NCI-H1694 treated with DMSO at 0.1 percent for 48 hours (cell line): ENCODE measurements at regions not wholly inside any gene's neighbourhood (a gene's known extent, or its start where the extent isn't known, plus 50 kb on each side); places are given as distances from the start of the nearest gene placed in this dataset.

Experiments used
- DNase-seq: peaks from one replicate; lab custom pipeline; 2025; lab: John Stamatoyannopoulos, UW

DNA sequence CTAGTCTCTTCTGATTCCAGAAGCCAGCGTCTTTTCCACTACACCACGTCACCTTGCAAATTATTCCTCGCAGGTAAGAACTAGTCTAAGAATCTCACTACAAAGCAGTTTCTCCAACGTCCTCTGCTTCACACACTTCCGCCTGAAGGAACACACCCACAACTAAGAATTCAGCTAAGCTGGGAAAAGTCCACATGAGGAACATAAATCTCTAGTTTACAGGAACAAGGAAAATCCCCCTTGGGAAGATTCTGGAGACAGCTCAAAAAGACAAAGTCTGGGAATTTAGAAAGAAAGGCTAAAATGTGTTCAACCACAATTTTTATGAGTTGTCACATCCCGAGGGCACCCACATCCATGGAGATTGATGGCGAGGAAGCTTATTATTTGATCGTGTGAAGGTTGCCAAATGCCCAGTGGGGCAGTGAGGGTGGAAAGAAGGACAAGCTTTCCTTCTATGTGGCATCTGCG is 780.2 kb upstream of the TBX3 start:
- DNase-seq = no peak

DNA sequence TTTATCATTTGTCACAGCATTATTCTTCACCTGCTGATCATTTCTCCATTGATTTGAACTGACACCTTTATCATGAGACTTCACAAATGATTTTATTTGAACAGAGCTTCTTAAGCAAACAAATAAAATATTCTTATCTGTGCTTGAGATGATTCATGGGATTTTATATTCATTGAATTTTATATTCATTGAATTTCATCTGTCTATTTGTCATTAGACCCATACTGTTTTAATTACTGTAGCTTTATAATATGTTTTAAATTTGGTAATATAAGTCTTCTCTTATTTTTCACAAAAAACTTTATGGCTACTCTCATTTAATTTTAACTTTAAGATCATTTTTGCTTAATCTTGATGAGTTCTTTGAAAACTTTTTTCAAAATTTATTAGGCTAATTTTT is 777.4 kb upstream of the TBX3 start:
- DNase-seq = no peak

DNA sequence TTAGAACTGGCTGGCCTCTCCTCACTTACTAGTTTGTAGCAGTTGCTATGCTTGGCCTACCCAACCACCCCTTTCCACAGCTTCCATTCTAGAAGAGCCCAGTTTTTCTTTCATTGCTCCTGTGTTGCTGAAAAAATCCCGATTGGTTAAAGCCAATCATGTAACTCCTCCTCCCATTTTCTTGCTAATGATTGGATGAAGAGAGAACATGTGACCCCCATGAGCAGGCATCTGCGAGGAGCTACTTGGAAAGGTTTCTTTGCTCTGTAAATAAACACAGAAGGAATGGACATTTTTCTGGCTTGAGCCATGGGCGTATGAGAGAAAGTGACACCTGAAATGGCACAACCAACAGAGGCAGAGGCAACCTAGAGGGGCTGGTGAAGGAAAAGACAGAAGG is 773.8 kb upstream of the TBX3 start:
- no peak for DNase-seq

DNA sequence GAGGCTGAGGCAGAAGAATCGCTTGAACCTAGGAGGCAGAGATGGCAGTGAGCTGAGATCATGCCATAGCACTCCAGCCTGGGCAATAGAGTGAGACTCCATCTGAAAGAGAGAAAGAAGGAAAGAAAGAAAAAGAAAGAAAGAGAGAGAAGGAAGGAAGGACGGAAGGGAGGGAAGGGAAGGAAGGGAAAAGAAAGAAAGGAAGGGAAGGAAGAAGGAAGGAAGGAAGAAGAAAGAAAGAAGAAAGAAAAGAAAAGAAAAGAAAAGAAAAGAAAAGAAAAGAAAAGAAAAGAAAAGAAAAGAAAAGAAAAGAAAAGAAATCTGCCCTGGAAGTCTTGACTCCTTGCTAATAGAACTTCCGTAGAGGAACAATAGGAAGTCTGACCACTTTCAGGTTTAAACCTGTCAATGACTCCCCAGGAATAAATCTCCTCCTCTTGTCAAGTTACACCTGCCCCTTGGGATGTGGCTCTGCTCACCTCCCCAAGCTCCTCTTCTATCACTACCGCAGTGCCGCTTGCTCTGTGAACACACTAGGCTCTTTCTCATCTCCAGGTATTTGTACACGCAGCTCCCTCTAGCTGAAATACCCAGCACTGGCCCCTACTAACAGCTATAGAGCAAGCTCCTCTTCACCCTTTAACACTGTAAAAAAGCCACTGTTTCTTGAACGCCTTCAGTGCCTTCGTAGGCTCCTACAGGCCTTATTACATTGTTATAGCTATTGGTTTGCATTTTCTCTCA is 773.1 kb upstream of the TBX3 start:
- no peak for DNase-seq

DNA sequence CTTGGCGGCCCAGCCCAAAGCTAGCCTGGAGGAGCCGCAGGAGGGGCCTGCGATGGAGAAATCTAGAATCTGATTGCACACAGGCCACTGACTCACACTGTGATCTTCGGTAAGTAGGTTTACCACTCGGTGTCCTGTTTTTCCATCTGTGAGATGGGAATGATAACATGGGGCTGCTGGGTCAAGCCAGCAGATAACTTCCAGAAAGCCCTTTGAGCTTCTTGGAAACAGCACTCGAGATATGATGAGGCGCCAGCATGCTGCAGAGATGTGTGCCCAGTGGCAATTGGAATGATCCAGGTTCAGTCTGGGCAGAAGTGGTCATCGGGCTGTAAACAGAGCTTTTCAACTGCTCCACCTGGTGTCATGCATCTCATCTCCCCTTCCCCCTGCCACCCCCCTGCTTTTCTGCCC is 771.3 kb upstream of the TBX3 start:
- DNase-seq = no peak

DNA sequence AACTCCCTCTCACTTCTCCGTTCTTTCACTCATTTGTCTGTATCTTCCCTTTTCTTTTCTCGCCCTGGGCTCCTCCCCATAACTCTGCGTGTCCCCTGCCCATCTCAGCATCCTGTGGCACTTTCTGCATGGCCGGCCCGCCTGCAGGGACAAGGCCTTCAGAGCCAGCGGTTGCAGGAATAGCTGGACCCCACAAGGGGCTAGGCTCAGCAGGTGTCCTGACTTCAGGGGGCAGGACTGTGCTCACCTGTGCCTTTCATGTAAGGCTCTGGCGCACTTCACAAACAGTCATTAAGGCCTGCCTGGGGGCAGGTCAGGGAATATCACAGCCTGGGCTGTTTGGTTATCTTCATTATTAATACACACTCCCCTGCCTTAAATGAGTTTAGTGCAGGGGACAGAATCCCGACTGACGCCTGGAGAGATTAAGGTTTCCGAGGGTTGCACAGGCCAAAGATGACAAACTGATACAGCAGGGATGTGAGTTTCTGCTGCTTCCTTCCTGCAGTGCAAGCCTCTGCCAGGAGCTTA is 768.8 kb upstream of the TBX3 start:
- no peak for DNase-seq

DNA sequence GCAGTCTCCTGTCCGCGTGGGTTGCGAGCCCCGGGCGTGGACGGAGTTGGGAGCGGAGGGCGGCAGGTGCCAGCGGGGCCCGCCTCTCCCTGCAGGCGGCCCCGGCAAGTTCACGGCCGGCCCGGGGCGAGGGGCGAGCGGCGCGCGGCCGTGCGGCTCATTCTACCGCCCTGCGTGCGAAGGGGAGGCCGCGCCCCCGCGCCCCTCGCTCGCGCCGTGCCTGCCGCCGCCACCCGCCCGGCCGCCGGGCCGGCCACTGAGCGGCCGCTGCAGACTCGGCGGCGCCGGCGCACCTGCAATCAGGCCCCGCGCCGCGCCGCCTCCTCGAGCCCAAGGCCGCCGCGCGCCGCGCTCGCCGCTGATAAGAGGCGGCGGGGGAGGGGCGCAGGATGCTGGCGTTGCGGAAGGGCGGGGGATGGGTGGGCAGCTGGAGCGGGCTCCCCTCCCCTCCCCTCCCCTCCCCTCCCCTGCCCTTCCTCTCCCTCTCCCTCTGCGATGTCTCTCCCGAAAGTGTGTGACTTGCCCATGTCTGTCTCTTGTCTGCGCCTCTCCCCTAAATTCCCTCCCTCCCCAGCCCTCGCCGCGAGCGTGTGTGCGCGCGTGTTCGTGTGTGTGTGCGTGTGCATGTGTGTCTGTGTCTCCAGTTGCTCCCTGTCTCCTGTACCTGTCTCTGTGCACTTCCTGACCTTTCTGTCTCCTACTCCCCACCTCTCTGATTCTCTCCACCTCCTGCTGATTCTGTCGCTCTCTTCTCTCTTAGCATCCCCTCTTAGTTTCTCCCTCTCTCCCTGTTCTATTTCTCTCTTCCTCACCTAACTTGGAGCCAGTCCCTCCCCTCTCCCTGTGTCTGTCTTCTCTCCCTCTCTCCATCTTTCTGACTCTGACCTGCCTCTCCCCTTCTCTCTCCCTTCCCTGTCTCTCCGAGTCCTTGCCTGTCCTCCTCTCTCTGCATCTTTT is 768.1 kb upstream of the TBX3 start:
- no peak for DNase-seq

DNA sequence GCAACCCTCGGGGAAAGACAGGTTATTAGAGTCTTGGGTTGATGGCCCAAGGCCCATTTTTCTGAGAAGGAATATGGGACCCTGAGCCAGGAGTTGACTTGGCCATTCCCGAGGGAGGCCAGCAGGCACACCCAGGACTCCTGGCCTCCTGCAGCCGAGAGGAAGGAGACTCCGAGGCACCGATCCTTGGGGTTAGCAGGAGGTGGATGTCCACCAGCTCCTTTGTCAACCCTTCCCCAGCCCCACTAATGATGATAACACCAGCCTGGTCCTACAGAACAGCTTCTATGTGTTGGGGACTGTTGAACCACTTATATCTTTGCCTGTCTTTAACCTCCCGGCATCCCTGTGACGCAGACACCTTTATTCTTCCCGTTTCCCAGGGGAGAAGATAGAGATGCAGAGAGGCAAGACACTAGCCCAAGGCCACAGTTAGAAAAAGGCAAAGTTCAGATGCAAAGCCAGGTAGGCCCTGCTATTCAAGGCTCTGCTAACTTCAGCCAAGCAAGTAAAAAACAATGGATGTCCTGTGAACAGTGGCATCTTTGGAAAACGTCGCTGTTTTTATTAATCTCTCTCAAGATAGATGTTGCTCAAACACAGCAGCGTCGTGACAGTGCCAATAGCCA is 767.3 kb upstream of the TBX3 start:
- DNase-seq = no peak

DNA sequence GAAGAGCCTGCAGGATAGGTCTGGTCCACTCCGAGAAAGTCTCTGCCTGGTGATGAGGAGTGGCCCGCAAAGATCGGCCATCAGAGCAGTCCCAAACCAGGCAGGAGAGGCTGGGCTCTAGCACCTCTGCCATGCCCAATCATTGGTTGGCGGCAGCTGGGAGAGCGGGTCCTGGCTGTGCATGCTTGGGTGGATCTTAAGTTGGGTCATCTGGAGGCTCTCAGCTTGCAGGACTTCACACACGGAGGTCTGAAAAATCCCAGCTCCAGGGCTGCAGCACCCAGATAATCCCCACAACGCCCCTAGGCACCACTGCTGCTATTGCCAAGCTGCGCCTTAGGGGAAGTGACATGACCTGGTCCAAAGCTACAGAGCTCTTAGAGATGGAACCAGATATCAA is 766.7 kb upstream of the TBX3 start:
- DNase-seq = no peak

DNA sequence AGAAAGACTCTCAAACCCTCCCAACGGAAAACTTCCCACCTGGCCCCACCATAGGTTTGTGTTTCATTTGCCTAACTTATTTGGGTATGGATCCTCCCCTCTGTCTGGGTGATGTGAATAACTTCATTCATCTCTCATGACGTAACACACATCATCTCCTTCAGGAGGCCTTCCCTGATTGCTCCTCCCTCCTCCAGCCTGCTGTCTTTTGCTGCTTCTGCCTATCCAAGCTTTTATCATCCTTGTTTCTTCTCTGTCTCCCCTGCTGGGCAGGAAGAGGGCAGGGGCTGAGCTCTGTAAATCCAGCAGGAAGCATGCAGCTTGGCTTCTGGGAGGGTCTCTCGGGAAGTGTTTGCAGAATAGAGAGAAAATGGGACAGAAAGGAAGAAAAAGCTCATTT is 766.0 kb upstream of the TBX3 start:
- DNase-seq = no peak

DNA sequence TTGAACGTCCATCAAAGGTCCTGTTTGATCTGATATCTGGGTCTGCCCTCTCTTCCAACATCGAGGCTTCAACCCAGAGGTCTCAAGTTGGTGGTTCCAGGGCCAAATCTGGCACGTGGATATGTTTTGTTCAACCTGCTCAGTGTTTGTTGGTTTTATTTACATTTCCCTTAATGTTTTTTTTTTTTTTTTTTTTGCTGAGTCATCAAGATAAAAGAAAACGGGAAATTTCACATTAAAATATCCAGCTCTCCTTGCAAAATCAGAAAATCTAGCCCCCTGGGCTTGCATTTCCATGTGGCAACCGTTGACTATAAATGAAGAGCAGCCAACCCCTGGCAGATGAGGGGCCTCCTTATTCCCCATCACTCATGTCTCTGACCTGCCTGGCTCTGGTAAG is 765.6 kb upstream of the TBX3 start:
- DNase-seq = no peak

DNA sequence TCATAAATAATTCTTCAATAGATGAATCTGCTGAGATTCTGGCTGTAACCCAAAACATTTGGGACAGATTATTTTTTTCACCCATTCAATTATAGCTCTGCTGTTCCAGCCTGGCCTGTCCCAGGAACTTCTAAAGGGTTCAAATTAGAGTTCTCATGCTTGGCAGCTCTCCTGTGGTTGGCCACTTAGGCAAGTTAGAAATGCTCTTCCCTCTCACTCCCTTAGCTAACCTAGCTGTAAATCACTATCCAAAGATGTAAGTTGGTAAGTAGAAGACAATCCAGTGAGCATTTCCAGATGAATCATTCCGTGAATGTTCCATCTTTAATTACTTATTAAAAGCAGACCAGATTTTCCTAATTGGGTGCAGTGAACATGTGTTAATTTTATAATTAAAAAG is 760.4 kb upstream of the TBX3 start:
- DNase-seq = no peak

DNA sequence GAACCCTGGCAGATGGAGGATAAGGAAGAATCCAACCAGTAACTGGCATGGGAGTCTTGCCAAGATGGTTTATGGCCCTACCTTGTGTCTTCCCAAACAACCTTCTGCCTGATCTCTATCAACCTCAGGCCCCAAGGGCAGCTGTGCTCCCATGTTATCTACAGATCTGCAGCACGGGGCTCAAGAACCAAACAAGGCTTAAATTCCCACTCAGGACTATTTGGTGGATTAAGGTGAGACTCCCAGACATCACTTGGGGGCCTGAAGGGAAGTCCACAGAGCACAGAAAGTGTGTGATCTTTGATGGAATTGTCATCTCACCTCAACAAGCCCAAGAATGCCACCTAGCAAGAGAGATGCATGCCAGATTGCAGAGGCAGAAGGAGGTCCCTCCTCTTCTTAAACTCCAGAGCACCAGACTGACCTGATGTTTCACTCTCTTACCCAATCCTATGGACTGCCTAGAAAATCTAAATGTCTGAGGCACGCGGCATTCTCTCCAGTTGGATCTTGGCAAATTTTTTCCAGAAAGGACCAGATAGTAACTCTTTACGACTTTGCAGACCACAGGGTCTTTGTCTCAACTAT is 759.5 kb upstream of the TBX3 start:
- DNase-seq = no peak

DNA sequence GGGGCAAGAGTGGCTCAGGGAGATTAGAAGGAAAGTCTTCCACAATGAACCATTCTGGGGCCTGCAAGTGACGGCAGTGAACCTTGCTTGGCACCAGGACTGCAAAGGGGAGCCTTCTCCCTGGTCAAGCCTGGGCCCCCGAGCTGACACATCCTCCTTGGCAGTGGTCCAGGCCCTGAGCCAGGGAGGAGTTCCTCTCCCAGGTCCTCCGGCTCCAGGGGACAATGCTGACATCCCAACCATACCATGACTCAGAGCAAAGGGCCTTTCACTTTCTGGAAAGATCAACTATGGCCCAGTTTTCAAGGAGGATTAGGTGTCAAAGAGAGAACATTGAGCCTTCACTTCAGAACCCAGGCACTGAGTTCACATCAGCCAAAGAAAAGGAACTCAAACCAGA is 756.5 kb upstream of the TBX3 start:
- DNase-seq = no peak

DNA sequence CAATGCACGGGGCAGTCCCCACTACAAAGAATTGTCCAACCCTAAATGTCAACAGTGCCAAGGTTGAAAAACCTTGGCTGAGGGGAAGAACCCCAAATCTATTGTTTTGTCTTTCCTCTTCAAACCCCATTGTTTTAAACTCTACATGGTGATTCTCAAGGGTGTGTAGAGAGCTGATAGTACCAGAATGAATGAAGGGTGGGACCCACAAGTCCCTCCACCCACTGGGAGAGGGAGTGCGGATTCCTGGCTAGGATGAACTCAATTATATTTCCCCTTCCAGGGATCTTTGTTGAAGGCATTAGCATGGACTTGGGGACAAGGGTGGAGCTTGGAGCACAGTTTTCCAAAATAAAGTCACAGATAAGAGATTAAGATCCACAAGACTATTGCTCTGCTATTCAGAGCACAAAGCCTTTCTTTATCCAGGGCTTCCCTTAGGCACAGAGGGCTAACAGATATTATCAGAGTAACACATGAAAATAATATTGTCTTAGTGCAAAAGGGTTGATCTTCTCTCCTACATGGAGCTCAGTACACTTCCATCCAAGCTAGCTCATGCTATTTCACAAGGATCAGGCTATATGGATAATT is 755.1 kb upstream of the TBX3 start:
- DNase-seq = no peak

DNA sequence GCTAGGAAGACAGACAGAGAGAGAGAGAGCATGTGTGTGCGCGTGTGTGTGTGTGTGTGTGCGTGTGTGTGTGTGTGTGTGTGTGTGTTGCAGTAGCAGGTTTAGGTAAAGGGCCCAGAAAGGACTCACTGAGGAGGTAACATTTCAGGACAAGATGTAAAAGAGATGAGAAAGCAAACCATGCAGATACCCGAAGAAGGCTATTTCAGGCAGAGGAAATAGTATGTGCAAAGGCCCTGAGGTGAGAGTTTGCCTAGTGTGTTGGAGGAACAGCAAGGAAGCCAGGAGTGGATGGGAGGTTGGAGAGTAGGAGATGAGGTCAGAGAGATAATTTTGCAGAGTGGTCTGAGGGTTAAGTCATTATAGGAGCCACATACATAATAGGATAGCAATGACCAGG is 754.3 kb upstream of the TBX3 start:
- no peak for DNase-seq

DNA sequence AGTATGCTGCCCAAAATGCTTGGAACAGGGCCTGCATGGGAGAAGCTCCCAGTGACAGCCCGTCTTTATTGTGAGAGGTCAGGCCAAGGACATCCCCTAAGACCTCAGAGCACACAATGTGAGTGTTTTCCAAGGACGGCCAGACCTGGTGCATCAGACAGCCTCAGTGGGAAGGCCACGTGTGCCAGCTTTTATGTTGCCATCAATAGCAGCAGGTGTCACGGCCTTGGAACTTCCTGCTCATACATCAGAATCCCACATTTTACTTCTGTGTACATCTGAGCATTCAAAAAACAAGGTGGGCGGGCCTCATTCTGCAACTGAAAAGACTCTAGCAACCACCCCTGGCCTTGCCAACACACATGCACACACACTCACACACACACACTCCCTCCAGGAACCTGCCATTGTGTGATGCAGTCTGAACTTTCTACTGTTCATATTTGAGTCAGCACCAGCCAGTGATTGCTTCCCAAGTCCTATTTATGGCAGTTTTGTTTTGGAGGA is 753.1 kb upstream of the TBX3 start:
- DNase-seq = no peak

DNA sequence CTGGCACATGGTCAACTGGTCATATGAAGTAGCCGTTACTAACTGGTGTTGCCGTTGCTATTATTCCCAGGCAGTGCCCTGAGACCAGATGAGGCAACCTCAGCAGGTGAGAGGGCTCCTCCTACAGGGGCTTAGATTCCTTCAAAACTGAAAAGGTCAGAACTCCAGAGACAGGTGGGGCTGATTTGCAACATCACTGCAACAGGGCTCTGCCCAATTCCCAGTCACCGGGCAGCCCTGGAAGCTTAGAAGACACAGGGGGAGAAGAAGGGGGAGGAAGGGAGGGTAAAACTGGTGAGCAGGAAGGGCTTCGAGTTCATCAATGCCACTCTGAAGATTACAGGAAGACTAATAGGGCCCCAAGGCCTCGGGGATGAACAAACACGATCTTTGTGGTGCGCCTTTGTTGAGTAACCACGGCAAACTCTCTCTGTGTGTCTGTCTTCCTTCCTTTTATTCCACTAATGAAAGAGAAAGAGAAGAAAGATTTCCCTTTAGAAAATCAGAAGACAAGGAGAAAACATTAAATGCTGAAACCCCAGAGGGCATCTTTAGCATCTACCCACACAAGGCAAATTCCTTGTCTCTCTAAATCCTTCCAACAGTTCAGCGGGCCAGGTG is 749.1 kb upstream of the TBX3 start:
- DNase-seq = no peak

DNA sequence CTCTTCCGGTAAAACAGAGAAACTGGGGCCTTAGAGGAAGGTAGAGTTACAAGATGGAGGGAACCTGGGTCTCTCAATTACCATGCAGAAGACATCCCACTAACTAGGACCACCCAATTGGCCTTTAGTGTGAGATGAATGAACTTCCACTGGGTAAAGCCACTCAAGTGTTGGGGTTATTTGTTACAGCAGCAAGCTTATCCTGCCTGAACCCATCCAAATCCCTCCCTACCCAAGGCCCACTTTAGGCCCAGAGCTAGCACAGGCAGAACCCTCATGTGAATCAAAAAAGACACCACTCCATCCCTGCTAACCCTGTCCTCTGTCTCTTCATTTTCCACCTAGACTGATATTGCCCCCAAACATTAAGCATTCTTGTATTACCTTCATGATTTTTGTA is 746.7 kb upstream of the TBX3 start:
- no peak for DNase-seq

DNA sequence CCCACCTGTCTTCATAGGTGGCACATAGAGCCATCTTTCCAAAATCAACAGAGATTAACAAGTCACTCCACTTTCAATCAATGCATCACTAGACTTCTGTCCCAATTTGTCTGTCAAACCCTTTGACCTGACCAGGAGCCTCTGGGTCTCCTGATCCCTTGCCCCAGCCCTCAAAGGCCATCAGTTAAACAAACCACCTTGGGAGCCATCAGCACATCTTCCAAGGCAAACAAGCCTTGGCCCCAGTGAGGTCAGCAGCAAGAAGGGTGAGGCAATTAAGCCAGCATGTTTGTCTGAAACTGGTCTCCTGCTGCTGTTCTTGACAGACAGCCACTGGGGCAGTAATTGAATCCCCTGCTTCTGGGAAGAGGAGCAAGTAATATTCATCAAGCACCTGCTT is 742.8 kb upstream of the TBX3 start:
- DNase-seq = no peak

DNA sequence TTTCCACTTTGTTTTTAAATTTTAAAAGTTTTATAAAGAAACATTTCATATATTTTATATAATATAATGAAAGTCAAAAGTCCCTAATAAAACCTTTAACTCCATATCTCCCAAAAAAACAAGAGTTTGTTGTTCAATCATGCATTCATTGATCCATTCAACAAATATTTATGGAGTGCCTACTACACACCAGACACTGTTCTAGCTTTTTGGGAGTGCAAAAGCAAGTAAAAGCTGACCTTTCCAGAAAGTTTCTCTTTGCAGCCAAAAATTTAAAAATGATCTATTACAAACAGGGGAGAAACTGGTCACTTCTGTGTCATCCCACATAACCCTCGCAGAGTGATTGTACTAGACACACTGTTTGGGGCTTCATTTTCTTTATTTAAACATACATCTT is 740.0 kb upstream of the TBX3 start:
- no peak for DNase-seq
